IPS-18c (cell line): ENCODE measurements at regions not wholly inside any gene's neighbourhood (a gene's known extent, or its start where the extent isn't known, plus 50 kb on each side); places are given as distances from the start of the nearest gene placed in this dataset.
"Not testable (repeated sequence)": the region's sequence is repeated elsewhere in the genome, so short reads cannot be mapped to it uniquely, and the experiment has no call there.

Experiments used
- H3K4me3 ChIP-seq: 2 replicates; pipeline ENCODE4 v1.7.0; 2013; ENCODE audit warnings: low read depth, mild to moderate bottlenecking, low read length, moderate library complexity; ENCODE audit not compliant: insufficient read depth
- H3K9me3 ChIP-seq: one replicate; pipeline ENCODE4 v1.6.1; 2013; ENCODE audit warnings: mild to moderate bottlenecking, low read length, moderate library complexity; ENCODE audit not compliant: control insufficient read depth, insufficient read depth

- H3K4me3 ChIP-seq, H3K9me3 ChIP-seq: not testable (repeated sequence)
Measured at GRCh38 chr13:40373608-40374007, 292.8 kb downstream of the FOXO1 start.

DNA sequence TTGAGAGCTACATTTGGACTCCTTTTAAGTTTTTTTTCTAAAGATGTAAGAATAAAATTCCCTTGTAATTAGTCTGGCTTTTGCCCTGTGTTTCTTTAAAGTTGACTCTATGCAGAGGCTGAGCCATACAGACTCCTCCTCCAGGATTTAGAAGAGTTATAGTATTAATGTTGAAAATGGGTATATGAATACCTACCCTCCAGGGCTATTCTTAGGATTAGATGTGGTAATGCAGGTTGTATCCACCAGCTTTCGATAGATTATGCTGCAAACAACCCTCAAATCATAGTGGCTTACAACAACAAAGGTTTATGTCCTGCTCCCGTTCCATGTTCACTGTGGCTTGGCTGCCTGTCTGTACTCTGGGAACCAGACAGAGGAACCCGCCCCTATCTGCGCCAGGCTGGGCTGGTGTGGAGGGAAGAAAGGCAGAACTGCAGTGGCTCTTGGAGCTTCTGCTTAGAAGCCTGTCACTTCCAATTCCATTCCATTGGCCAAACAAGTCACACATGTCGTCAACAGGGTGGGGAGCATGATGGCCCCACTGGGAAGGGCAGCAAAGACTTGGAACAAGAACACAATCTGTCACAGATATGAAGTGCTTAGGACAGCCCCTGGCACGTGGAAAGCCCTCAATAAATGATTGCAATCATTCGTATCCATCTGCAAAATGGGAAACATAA is 290.8 kb downstream of the FOXO1 start:
- H3K9me3 ChIP-seq = peaks cover 2% of the 10 kb centered on the region
- H3K4me3 ChIP-seq = no peak overlapping the region

GRCh38 chr13:40376296-40376849 is 290.1 kb downstream of the FOXO1 start:
- peaks cover 2% of the 10 kb centered on the region for H3K9me3 ChIP-seq

DNA sequence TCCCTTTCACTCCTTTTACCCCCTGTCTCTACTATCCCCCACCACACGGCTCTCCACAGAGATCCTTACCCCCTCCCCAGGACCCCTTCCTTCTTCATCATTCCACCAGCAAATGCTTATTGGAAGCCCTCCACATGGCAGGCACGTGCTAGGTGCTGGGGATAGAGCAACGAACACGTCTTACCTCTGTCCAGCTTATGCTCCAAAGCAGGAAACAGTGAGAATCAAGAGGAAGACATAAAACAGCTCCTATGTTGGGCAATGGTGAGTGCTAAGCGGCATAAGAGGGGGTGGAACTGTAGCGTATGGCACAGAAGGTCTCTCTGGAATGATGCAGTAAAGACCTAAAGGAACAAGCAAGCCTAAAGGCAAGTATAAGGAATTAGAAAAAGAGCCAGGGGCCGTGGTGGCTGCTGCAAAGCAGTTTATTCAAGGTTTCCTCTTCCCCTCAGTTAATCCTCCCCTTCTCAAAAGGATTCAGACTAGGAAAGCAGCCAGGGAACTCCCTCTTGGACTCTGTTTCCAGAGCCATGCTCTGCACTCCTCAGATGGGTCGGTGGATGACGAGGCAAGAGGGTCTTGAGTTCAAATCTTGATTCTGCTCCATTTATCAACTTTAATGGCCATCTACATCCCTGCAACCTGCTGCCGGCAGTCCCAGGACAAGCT is 289.4 kb downstream of the FOXO1 start:
- Histone ChIP-seq H3K9me3 (peaks cover 2% of the 10 kb centered on the region), H3K4me3 (no peak overlapping the region)

More at GRCh38 chr13:40376296-40376849, 290.1 kb downstream of the FOXO1 start:
- no peak overlapping the region for H3K4me3 ChIP-seq

DNA sequence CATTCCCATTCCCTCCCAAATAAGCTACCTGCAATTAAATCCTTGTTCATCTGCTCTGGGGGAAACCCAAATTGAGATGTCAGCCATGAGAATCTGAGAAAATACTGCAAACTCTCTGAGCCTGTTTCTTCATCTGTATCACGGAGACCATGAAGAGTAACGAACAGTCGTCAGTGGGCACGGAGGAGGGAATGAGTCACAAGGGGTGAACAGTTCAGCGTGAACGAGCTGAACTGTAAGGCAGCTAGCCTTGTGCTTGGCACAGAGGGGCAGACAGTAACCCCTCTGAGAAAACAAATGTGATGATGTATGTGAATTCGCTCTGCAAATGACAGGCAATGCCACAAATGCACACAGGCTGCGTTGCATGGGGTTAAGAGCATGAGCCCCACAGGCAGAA is 288.7 kb downstream of the FOXO1 start:
- peaks cover 2% of the 10 kb centered on the region for H3K9me3 ChIP-seq
- H3K4me3 ChIP-seq = no peak overlapping the region

- Histone ChIP-seq H3K9me3 (peaks cover 2% of the 10 kb centered on the region), H3K4me3 (no peak overlapping the region)
Measured at GRCh38 chr13:40379196-40379595, 287.2 kb downstream of the FOXO1 start.

GRCh38 chr13:40379794-40380578 is 286.5 kb downstream of the FOXO1 start:
- H3K4me3 ChIP-seq = no peak overlapping the region
- H3K9me3 ChIP-seq = peaks cover 2% of the 10 kb centered on the region

DNA sequence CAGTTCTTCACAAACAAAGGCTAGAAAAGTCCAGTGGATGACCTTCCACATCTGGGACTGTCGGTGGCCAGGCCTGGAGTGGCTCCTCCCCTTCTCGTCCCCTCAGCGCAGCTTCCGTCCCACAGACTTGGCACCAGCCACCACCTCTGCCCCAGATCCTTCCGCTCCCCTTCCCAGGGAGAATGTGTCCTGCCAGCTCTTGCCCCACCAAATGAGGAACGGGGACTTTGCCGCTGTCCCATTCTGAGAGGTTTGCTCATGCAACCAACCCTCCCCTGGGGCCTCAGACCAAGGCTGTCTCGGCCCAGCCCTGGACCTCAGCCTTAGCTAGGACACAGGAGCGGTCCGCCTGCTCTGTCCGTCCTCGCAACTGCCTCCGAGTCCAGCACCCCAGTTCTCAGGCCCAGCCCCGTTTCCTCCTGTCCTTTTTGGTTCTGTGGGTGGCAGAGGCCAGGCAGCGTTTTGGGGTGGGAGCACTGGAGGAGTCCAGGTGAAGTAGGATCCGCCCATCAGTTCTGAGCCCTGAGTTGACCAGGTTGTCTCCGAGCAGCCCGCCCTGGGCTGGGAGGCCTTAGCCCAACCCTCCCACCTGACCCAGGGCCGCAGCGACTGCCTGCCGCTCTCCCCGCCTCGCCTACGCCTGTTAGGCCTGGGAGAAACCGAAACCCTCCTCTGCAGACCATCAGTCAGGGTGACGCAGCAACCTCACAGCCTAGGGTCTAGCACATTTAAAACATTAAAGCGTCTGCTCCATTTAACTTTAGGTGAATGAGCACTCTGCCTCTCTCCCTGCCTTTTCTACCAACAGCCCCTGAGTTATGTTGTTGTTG is 284.3 kb downstream of the FOXO1 start:
- peaks cover 2% of the 10 kb centered on the region for H3K9me3 ChIP-seq
- H3K4me3 ChIP-seq = no peak overlapping the region

DNA sequence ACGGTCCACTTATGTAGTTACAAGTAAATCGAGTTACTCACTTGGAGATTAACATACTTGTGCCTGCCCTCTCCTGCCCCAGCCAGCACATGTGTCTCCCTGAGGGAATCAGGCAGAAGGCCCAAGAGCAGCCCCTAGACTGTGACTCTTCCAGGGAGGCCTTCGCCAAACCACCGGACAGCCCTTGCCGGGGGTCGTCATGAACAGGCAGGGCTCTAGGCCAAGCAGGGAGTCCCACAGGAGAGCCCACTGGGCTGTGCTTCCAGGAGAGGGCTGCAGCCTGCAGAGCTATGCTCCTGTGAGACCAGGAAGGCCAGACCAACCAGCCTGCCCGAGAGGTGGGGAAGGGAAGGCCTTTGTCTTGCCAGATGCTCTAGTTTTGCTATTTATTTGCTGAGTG is 283.3 kb downstream of the FOXO1 start:
- Histone ChIP-seq H3K9me3 (peaks cover 2% of the 10 kb centered on the region), H3K4me3 (no peak overlapping the region)

- no peaks in the 10 kb centered on the region for H3K9me3 ChIP-seq
- H3K4me3 ChIP-seq = no peak overlapping the region
Measured at GRCh38 chr13:40383885-40384284, 282.6 kb downstream of the FOXO1 start.

GRCh38 chr13:40384976-40385857 is 281.2 kb downstream of the FOXO1 start:
- Histone ChIP-seq H3K4me3 (no peak overlapping the region), H3K9me3 (no peaks in the 10 kb centered on the region)

- H3K9me3 ChIP-seq = no peaks in the 10 kb centered on the region
- H3K4me3 ChIP-seq = no peak overlapping the region
Measured at GRCh38 chr13:40385858-40386180, 280.6 kb downstream of the FOXO1 start.

DNA sequence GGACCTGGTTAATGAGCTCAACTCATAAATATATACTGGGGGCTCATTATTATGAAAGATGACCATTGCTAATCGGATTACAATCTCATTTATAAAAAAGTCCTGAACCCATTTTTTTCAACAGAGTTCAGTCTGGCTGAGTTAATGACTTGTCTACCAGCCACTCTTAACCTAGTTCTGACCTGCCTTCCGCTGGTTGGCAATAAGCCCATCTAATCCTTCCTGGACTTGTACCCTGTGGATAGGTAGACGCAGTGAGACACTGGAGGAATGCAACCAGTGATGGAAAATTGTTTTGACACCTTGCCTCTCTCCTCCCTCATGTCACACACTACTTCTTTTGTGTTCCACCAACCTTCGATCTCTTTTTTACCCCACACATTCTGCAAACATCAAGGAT is 279.9 kb downstream of the FOXO1 start:
- Histone ChIP-seq H3K4me3 (no peak overlapping the region), H3K9me3 (no peaks in the 10 kb centered on the region)

- Histone ChIP-seq H3K4me3 (no peak overlapping the region), H3K9me3 (no peaks in the 10 kb centered on the region)
Measured at GRCh38 chr13:40387775-40388174, 278.7 kb downstream of the FOXO1 start.

GRCh38 chr13:40388617-40389016 is 277.8 kb downstream of the FOXO1 start:
- Histone ChIP-seq H3K9me3 (no peaks in the 10 kb centered on the region), H3K4me3 (no peak overlapping the region)

- H3K4me3 ChIP-seq = no peak overlapping the region
Measured at GRCh38 chr13:40389081-40389641, 277.3 kb downstream of the FOXO1 start.

More at GRCh38 chr13:40389081-40389641, 277.3 kb downstream of the FOXO1 start:
- H3K9me3 ChIP-seq = no peaks in the 10 kb centered on the region
